ENCODE measurements at regions not wholly inside any gene's neighbourhood (a gene's known extent, or its start where the extent isn't known, plus 50 kb on each side); places are given as distances from the start of the nearest gene placed in this dataset.

GRCh38 chr9:115775659-115776058 lies 377.9 kb upstream of the PAPPA start:
- H3K4me3 ChIP-seq (ENCODE audit: low read length): no peak overlapping the region
- DNase-seq (ENCODE audit: low read depth): no peak
- no peak for TF ChIP-seq CTCF (conservative IDR thresholded peaks at IDR 0.05; ENCODE audit: low read depth, low read length)

GRCh38 chr9:115777610-115778009 lies 376.0 kb upstream of the PAPPA start:
- no peak for TF ChIP-seq CTCF (conservative IDR thresholded peaks at IDR 0.05; ENCODE audit: low read depth, low read length)
- no peak overlapping the region for H3K4me3 ChIP-seq (ENCODE audit: low read length)
- no peak for DNase-seq (ENCODE audit: low read depth)

- DNase-seq (ENCODE audit: low read depth): no peak
- no peak for TF ChIP-seq CTCF (conservative IDR thresholded peaks at IDR 0.05; ENCODE audit: low read depth, low read length)
- H3K4me3 ChIP-seq (ENCODE audit: low read length): no peak overlapping the region
Measured at GRCh38 chr9:115781070-115781736, 372.4 kb upstream of the PAPPA start.

DNA sequence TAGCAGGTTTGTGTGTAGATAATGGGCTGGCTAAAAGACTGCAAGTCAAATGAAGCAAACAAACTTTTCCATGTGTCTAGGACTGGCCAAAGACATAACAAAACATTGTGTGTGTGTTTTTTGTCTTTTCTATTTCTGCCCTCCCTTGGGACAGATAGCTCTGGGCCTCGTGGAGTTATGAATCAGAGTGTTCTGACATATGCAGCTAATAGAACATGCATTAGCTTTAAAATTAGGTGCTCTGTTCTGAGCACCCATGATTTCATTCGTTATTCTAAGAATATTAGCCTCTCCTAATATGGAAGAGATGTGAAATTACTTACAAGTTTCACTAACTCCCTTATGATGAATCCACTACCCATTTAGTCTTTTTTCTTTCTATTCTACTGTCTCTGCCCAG lies 367.3 kb upstream of the PAPPA start:
- no peak for DNase-seq (ENCODE audit: low read depth)
- TF ChIP-seq CTCF (conservative IDR thresholded peaks at IDR 0.05; ENCODE audit: low read depth, low read length): no peak
- no peak overlapping the region for H3K4me3 ChIP-seq (ENCODE audit: low read length)

DNA sequence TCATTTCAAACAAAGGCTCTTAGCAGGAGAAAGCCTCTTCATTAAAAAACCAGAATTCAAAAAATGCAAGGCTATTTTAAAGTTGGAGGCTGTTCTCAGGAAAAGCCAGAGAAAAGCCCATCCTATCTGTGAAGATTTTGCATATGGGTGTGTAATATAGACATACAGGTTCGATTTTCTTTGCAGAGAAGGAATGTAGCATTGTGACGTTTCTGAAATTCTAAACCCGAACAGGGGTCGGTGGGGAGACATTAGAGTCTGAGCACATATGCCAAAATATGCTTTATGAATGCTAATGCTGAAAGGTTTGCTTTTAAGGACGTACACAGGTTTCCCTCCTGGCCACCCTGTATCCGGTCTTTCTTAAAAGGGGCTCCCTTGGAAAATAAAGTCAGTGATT lies 363.1 kb upstream of the PAPPA start:
- TF ChIP-seq CTCF (conservative IDR thresholded peaks at IDR 0.05; ENCODE audit: low read depth, low read length): no peak
- no peak overlapping the region for H3K4me3 ChIP-seq (ENCODE audit: low read length)
- no peak for DNase-seq (ENCODE audit: low read depth)

DNA sequence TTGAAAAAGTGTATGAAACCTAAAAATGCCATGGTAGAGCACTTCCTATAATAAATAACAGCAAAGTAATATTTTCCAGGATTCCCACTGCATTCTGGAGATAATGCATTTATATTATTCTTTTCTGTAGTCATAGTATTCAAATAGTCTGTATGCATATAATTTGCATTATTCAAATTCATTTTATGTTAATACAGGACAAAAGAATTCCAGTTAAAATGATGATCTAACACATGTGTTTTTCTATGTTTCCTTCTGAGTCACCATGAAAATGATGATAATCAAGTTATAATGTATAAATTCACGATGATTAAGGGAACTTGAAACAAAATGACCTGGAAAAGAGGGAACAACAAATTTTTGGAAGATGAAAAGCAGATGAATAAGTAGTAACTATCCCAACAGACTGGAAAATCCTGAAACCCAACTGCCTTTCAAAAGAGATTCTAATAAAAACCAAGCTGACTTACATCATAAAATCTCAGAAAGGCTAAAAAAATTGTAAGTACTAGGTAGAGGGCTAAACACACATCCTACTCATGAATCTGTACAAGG lies 358.6 kb upstream of the PAPPA start:
- DNase-seq (ENCODE audit: low read depth): no peak
- H3K4me3 ChIP-seq (ENCODE audit: low read length): no peak overlapping the region
- TF ChIP-seq CTCF (conservative IDR thresholded peaks at IDR 0.05; ENCODE audit: low read depth, low read length): no peak

GRCh38 chr9:115799734-115800133 lies 353.9 kb upstream of the PAPPA start:
- no peak for DNase-seq (ENCODE audit: low read depth)
- no peak overlapping the region for H3K4me3 ChIP-seq (ENCODE audit: low read length)
- no peak for TF ChIP-seq CTCF (conservative IDR thresholded peaks at IDR 0.05; ENCODE audit: low read depth, low read length)

Measured in retinal pigment epithelial cell (primary cell).